NCI-H2227 treated with DMSO at 0.1 percent for 48 hours (cell line): ENCODE measurements at regions not wholly inside any gene's neighbourhood (a gene's known extent, or its start where the extent isn't known, plus 50 kb on each side); places are given as distances from the start of the nearest gene placed in this dataset.
"Not testable (repeated sequence)": the region's sequence is repeated elsewhere in the genome, so short reads cannot be mapped to it uniquely, and the experiment has no call there.

Experiments used
- DNase-seq: peaks from one replicate; lab custom pipeline; 2025; lab: John Stamatoyannopoulos, UW

GRCh38 chr17:77824780-77825280 lies 133.7 kb upstream of the TNRC6C start:
- DNase-seq = no peak

- DNase-seq = no peak
Observed at GRCh38 chr17:77825621-77826020, 132.9 kb upstream of the TNRC6C start.

- DNase-seq = no peak
Observed at GRCh38 chr17:77826132-77826873, 132.2 kb upstream of the TNRC6C start.

- DNase-seq = no peak
Observed at GRCh38 chr17:77827039-77827438, 131.5 kb upstream of the TNRC6C start.

GRCh38 chr17:77827511-77827910 lies 131.0 kb upstream of the TNRC6C start:
- DNase-seq = no peak

- DNase-seq = no peak
Observed at GRCh38 chr17:77828749-77829539, 129.6 kb upstream of the TNRC6C start.

GRCh38 chr17:77829843-77830799 lies 128.4 kb upstream of the TNRC6C start:
- no peak for DNase-seq

GRCh38 chr17:77830816-77831473 lies 127.6 kb upstream of the TNRC6C start:
- DNase-seq = no peak

GRCh38 chr17:77831474-77832179 lies 126.9 kb upstream of the TNRC6C start:
- no peak for DNase-seq

- DNase-seq = no peak
Observed at GRCh38 chr17:77832180-77832560, 126.3 kb upstream of the TNRC6C start.

- no peak for DNase-seq
Observed at GRCh38 chr17:77833769-77834168, 124.7 kb upstream of the TNRC6C start.

GRCh38 chr17:77834170-77835115 lies 124.1 kb upstream of the TNRC6C start:
- no peak for DNase-seq

- DNase-seq = no peak
Observed at GRCh38 chr17:77836557-77837041, 121.9 kb upstream of the TNRC6C start.

- not testable (repeated sequence) for DNase-seq
Observed at GRCh38 chr17:77837072-77837471, 121.4 kb upstream of the TNRC6C start.

- DNase-seq = no peak
Observed at GRCh38 chr17:77837917-77838316, 120.6 kb upstream of the TNRC6C start.

- DNase-seq = no peak
Observed at GRCh38 chr17:77838748-77839697, 119.5 kb upstream of the TNRC6C start.

- no peak for DNase-seq
Observed at GRCh38 chr17:77839698-77840512, 118.6 kb upstream of the TNRC6C start.
